SHP77 treated with DMSO at 0.1 percent for 48 hours (cell line): ENCODE measurements at regions not wholly inside any gene's neighbourhood (a gene's known extent, or its start where the extent isn't known, plus 50 kb on each side); places are given as distances from the start of the nearest gene placed in this dataset.

Experiments used
- DNase-seq: peaks from one replicate; lab custom pipeline; 2025; lab: John Stamatoyannopoulos, UW

- DNase-seq: no peak
These were observed 288.1 kb downstream of the ETS1 start for GRCh38 chr11:128299132-128299726.

- DNase-seq: no peak
These were observed 289.1 kb downstream of the ETS1 start for GRCh38 chr11:128298271-128298670.

- DNase-seq: no peak
These were observed 289.6 kb downstream of the ETS1 start for GRCh38 chr11:128297805-128298204.

- peak; percentile 68 for DNase-seq
These were observed 290.2 kb downstream of the ETS1 start for GRCh38 chr11:128297091-128297651.

GRCh38 chr11:128294671-128295050 lies 292.7 kb downstream of the ETS1 start:
- no peak for DNase-seq

- DNase-seq: no peak
These were observed 293.2 kb downstream of the ETS1 start for GRCh38 chr11:128294001-128294670.

- DNase-seq: no peak
These were observed 295.5 kb downstream of the ETS1 start for GRCh38 chr11:128291835-128292234.

GRCh38 chr11:128291007-128291406 lies 296.4 kb downstream of the ETS1 start:
- DNase-seq: no peak

- peak; percentile 70 for DNase-seq
These were observed 297.1 kb downstream of the ETS1 start for GRCh38 chr11:128290106-128290840.

GRCh38 chr11:128289048-128289447 lies 298.3 kb downstream of the ETS1 start:
- no peak for DNase-seq

GRCh38 chr11:128288368-128288767 lies 299.0 kb downstream of the ETS1 start:
- DNase-seq: no peak

- DNase-seq: no peak
These were observed 302.0 kb downstream of the ETS1 start for GRCh38 chr11:128285321-128285720.

GRCh38 chr11:128284634-128285033 lies 302.7 kb downstream of the ETS1 start:
- DNase-seq: no peak

- DNase-seq: no peak
These were observed 303.9 kb downstream of the ETS1 start for GRCh38 chr11:128283451-128283850.

GRCh38 chr11:128282053-128282452 lies 305.3 kb downstream of the ETS1 start:
- no peak for DNase-seq

GRCh38 chr11:128279866-128280265 lies 307.5 kb downstream of the ETS1 start:
- no peak for DNase-seq

GRCh38 chr11:128273736-128274135 lies 313.6 kb downstream of the ETS1 start:
- DNase-seq: no peak

GRCh38 chr11:128271401-128271800 lies 316.0 kb downstream of the ETS1 start:
- no peak for DNase-seq

- DNase-seq: no peak
These were observed 317.9 kb downstream of the ETS1 start for GRCh38 chr11:128269466-128269865.

GRCh38 chr11:128266893-128267292 lies 320.5 kb downstream of the ETS1 start:
- DNase-seq: no peak

- no peak for DNase-seq
These were observed 324.7 kb downstream of the ETS1 start for GRCh38 chr11:128262463-128263345.

GRCh38 chr11:128261011-128261421 lies 326.3 kb downstream of the ETS1 start:
- DNase-seq: no peak
